Smooth muscle cell (in vitro differentiated cells): ENCODE measurements at regions not wholly inside any gene's neighbourhood (a gene's known extent, or its start where the extent isn't known, plus 50 kb on each side); places are given as distances from the start of the nearest gene placed in this dataset.
A peak's percentile ranks its signal among the peaks of the same experiment; 100 is the strongest.

Experiments
- DNase-seq: peaks from one replicate; lab custom pipeline; 2025; ENCODE audit not compliant: unreplicated experiment; lab: John Stamatoyannopoulos, UW
- H2AFZ ChIP-seq: fragments of 200-600 bp; sonication (generic); 2 replicates; pipeline ENCODE4 v1.6.0; 2016; ENCODE audit warnings: antibody characterized with exemption, low read depth, mild to moderate bottlenecking
- H3F3A ChIP-seq: fragments of 200-600 bp; sonication (generic); 2 replicates; pipeline ENCODE4 v1.6.0; 2017; ENCODE audit warnings: antibody characterized with exemption, low read depth
- H3K27ac ChIP-seq: fragments of 200-600 bp; sonication (generic); 2 replicates; pipeline ENCODE4 v1.5.1; 2016; ENCODE audit warnings: low read depth, mild to moderate bottlenecking
- H3K27me3 ChIP-seq: fragments of 200-600 bp; sonication (generic); 2 replicates; pipeline ENCODE4 v1.6.1; 2016; ENCODE audit warnings: low read depth, mild to moderate bottlenecking
- H3K36me3 ChIP-seq: fragments of 200-600 bp; sonication (generic); 2 replicates; pipeline ENCODE4 v1.5.1; 2016; ENCODE audit warnings: low read depth
- H3K4me1 ChIP-seq: fragments of 200-600 bp; sonication (generic); 2 replicates; pipeline ENCODE4 v1.5.1; 2016; ENCODE audit warnings: low read depth
- H3K4me2 ChIP-seq: fragments of 200-600 bp; sonication (generic); 2 replicates; pipeline ENCODE4 v1.6.0; 2016; ENCODE audit warnings: mild to moderate bottlenecking
- H3K4me3 ChIP-seq: fragments of 200-600 bp; sonication (generic); 2 replicates; pipeline ENCODE4 v1.5.1; 2016; ENCODE audit warnings: mild to moderate bottlenecking
- H3K79me2 ChIP-seq: fragments of 200-600 bp; sonication (generic); 2 replicates; pipeline ENCODE4 v1.6.0; 2016; ENCODE audit warnings: low read depth, mild to moderate bottlenecking
- H3K9ac ChIP-seq: fragments of 200-600 bp; sonication (generic); 2 replicates; pipeline ENCODE4 v1.6.0; 2016; ENCODE audit warnings: low read depth
- H3K9me3 ChIP-seq: fragments of 200-600 bp; sonication (generic); replicated peaks from 2 replicates; pipeline ENCODE4 v1.5.1; 2016; ENCODE audit warnings: low read depth
- H4K20me1 ChIP-seq: fragments of 200-600 bp; sonication (generic); 2 replicates; pipeline ENCODE4 v1.6.0; 2016; ENCODE audit warnings: low read depth
- CTCF ChIP-seq: fragments of 200-600 bp; sonication (generic); IDR thresholded peaks from 2 replicates; pipeline ENCODE4 v1.5.1; 2017; ENCODE audit warnings: borderline replicate concordance, mild to moderate bottlenecking, antibody characterized with exemption; ENCODE audit not compliant: insufficient read depth, poor library complexity, severe bottlenecking
- WGBS: methylation state at CpG from one replicate; pipeline ENCODE4 v1.1.7; 2016; ENCODE audit warnings: low lambda C conversion rate; 5-methylcytosine and 5-hydroxymethylcytosine counted together

GRCh38 chr17:56710986-56711385 lies 117.5 kb downstream of the NOG start:
- no peak for TF ChIP-seq CTCF
- H3K4me1 ChIP-seq = peaks cover 17% of the 10 kb centered on the region
- H3K9ac ChIP-seq = no peak overlapping the region
- H2AFZ ChIP-seq = no peak overlapping the region
- no peaks in the 10 kb centered on the region for H3K36me3 ChIP-seq
- H3K27ac ChIP-seq = no peak overlapping the region
- no peaks in the 10 kb centered on the region for H4K20me1 ChIP-seq
- no peaks in the 10 kb centered on the region for H3K27me3 ChIP-seq
- 76% methylated on average over 6 of the region's 6 CpGs for WGBS
- H3K4me2 ChIP-seq = no peak overlapping the region
- DNase-seq = no peak
- H3K4me3 ChIP-seq = no peak overlapping the region
- H3K79me2 ChIP-seq = no peaks in the 10 kb centered on the region
- no peaks in the 10 kb centered on the region for H3F3A ChIP-seq
- no peaks in the 10 kb centered on the region for H3K9me3 ChIP-seq

- H3K4me2 ChIP-seq = no peak overlapping the region
- TF ChIP-seq CTCF = peak; percentile 82
- H3K9ac ChIP-seq = no peak overlapping the region
- no peaks in the 10 kb centered on the region for H3K9me3 ChIP-seq
- H3K27ac ChIP-seq = no peak overlapping the region
- H3K79me2 ChIP-seq = no peaks in the 10 kb centered on the region
- WGBS = 23% methylated on average over 8 of the region's 8 CpGs
- no peaks in the 10 kb centered on the region for H3K36me3 ChIP-seq
- peak overlapping the region; percentile 49 for H2AFZ ChIP-seq
- H3F3A ChIP-seq = no peaks in the 10 kb centered on the region
- H3K4me3 ChIP-seq = no peak overlapping the region
- H4K20me1 ChIP-seq = no peaks in the 10 kb centered on the region
- DNase-seq = peak; percentile 30
- H3K4me1 ChIP-seq = no peaks in the 10 kb centered on the region
- H3K27me3 ChIP-seq = no peaks in the 10 kb centered on the region
Observed at GRCh38 chr17:56715613-56716357, 117.9 kb downstream of the C17orf67 start.

- no peak for DNase-seq
- WGBS = 91% methylated on average over 4 of the region's 4 CpGs
- no peaks in the 10 kb centered on the region for H3K36me3 ChIP-seq
- no peak overlapping the region for H3K4me3 ChIP-seq
- H3K27ac ChIP-seq = no peak overlapping the region
- no peak overlapping the region for H3K9ac ChIP-seq
- no peaks in the 10 kb centered on the region for H3K79me2 ChIP-seq
- no peaks in the 10 kb centered on the region for H3F3A ChIP-seq
- no peak for TF ChIP-seq CTCF
- no peaks in the 10 kb centered on the region for H4K20me1 ChIP-seq
- H2AFZ ChIP-seq = peak overlapping the region; percentile 2
- H3K4me1 ChIP-seq = no peaks in the 10 kb centered on the region
- H3K4me2 ChIP-seq = no peak overlapping the region
- H3K27me3 ChIP-seq = no peaks in the 10 kb centered on the region
- H3K9me3 ChIP-seq = no peaks in the 10 kb centered on the region
Observed at GRCh38 chr17:56717471-56717870, 116.2 kb downstream of the C17orf67 start.

GRCh38 chr17:56718515-56718914 lies 115.2 kb downstream of the C17orf67 start:
- 50% methylated on average over 4 of the region's 4 CpGs for WGBS

More at GRCh38 chr17:56718515-56718914, 115.2 kb downstream of the C17orf67 start:
- Histone ChIP-seq H2AFZ (no peak overlapping the region), H3K4me1 (no peaks in the 10 kb centered on the region), H3K9ac (no peak overlapping the region), H3K27ac (no peak overlapping the region), H4K20me1 (no peaks in the 10 kb centered on the region), H3K9me3 (no peaks in the 10 kb centered on the region), H3K36me3 (no peaks in the 10 kb centered on the region), H3F3A (no peaks in the 10 kb centered on the region), H3K79me2 (no peaks in the 10 kb centered on the region), H3K4me2 (no peak overlapping the region), H3K27me3 (no peaks in the 10 kb centered on the region), H3K4me3 (no peak overlapping the region)
- TF ChIP-seq CTCF = no peak
- no peak for DNase-seq
